Activated CD4-positive, alpha-beta T cell treated with anti-CD3 and anti-CD28 coated beads, Interleukin-2, amount 10 ng/mL, durations not matched to agents 24 days and 14 days (primary cell): ENCODE measurements at regions not wholly inside any gene's neighbourhood (a gene's known extent, or its start where the extent isn't known, plus 50 kb on each side); places are given as distances from the start of the nearest gene placed in this dataset.

Experiments
- DNase-seq: peaks from one replicate; pipeline ENCODE4 v3.0.0; 2022
- H3K27ac Mint-ChIP-seq: one replicate; pipeline ENCODE4 v1.8.0; 2022; ENCODE audit warnings: mild to moderate bottlenecking, mixed read lengths
- H3K27me3 Mint-ChIP-seq: one replicate; pipeline ENCODE4 v1.8.0; 2022; ENCODE audit warnings: mixed read lengths
- H3K36me3 Mint-ChIP-seq: one replicate; pipeline ENCODE4 v1.8.0; 2022; ENCODE audit warnings: low read depth, mild to moderate bottlenecking, mixed read lengths
- H3K4me1 Mint-ChIP-seq: one replicate; pipeline ENCODE4 v1.8.0; 2021; ENCODE audit warnings: mixed read lengths
- H3K4me3 Mint-ChIP-seq: one replicate; pipeline ENCODE4 v1.8.0; 2022; ENCODE audit warnings: mild to moderate bottlenecking, moderate library complexity, mixed read lengths
- H3K9me3 Mint-ChIP-seq: one replicate; pipeline ENCODE4 v1.8.0; 2021; ENCODE audit warnings: mixed read lengths
- intact Hi-C: fragments of 100-400 bp; cut with micrococcal nuclease; formaldehyde crosslinking; loops from one replicate; pipeline ENCODE4 v1.15.1; 2023

- Mint-ChIP-seq H3K27me3 (no peaks in the 10 kb centered on the region), H3K9me3 (no peaks in the 10 kb centered on the region), H3K27ac (no peak overlapping the region), H3K36me3 (no peaks in the 10 kb centered on the region), H3K4me1 (no peaks in the 10 kb centered on the region), H3K4me3 (no peak overlapping the region)
- no peak for DNase-seq
- intact Hi-C loops, result no loop called here
These were observed 50.6 kb upstream of the RET start for GRCh38 chr10:43026039-43026973.
